GM18519 (cell line): ENCODE measurements at regions not wholly inside any gene's neighbourhood (a gene's known extent, or its start where the extent isn't known, plus 50 kb on each side); places are given as distances from the start of the nearest gene placed in this dataset.

Source experiments
- ATAC-seq: cut with Tn5 transposase; IDR thresholded peaks from one replicate; pipeline ENCODE4 v1.9.1; 2021; ENCODE audit warnings: mild to moderate bottlenecking, moderate library complexity; ENCODE audit not compliant: unreplicated experiment, low FRiP score

DNA sequence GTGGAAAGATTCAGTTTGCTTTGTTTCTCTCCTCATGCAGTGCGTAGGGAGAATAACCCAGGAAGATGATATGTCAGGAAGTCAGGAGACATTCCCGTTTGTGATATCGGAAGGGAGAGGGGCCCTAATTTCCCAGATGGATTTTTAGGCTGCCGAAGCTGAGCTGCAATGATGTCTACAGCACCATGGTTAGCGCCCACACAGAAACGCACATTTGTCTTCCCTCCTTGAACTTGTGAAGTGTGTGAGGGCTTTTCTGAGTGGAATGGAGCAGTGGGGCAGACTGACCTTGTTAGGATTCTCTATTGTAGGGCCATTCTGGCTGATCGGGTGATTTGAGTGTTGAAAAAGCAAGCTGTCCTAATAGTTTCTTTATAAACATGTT, 191.3 kb upstream of the ARG1 start:
- ATAC-seq: no peak

DNA sequence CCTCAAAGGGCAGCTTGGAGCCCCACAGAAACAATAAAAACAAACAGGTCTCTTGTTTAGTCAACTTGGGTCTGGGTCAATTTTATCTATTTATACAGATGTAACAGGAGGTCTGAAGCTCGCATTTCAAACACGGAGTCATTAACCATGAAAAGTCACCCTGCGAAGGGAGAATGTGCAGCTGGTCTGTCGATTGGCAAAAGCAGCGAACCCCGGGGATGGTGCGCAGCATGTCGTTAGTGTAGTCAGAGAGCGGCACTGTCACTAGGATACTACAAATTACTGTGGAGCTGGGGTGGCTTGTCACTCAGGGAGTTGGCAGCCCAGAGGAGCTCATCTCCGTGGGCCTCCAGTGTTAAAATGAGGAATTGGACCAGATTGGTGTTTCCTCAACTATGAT, 190.4 kb upstream of the ARG1 start:
- ATAC-seq: no peak

DNA sequence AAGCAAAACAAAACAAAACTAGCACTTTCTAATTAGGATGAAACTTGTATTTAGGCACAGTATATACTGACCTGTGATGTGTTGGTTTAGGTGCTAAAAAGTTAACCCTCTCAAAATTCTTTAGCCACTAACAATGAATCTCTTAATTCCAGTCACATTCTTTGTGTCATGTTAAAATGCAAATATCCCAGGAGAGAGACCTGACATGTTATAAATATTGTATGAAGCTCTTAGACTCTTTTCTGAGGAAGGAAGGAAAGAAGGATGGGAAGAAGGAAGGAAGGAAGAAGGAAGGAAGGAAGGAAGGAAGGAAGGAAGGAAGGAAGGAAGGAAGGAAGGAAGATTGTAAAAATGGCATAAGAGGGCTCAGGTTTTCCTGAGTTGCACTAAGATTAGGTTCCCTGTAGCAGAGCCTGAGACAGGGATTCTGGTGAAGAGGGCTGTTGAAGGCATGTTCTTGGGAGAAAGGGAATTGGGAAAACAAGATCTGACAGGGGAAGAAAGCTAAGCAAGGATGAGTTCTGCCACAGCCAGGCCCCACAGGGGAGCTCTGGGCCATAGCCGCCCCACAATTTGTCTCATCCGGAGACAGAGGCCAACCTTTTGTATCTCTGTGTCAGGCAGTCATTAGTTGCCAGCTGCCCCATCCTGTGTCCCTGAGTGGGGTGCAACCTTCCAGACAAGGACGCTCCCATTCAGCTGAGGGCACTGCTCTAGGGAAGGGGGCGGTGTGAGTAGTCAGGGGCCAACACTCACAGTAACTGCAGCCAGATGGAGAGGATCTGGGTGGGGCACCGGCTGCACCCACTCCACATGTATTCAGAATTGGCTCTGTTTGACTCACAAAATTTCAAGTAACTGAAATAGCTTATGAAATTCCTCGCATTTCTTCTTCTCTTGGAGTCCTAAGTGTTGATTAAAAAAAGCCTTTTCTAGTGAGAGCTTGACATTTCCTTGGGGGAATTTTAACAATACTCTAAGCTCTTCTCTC, 189.3 kb upstream of the ARG1 start:
- ATAC-seq: no peak

DNA sequence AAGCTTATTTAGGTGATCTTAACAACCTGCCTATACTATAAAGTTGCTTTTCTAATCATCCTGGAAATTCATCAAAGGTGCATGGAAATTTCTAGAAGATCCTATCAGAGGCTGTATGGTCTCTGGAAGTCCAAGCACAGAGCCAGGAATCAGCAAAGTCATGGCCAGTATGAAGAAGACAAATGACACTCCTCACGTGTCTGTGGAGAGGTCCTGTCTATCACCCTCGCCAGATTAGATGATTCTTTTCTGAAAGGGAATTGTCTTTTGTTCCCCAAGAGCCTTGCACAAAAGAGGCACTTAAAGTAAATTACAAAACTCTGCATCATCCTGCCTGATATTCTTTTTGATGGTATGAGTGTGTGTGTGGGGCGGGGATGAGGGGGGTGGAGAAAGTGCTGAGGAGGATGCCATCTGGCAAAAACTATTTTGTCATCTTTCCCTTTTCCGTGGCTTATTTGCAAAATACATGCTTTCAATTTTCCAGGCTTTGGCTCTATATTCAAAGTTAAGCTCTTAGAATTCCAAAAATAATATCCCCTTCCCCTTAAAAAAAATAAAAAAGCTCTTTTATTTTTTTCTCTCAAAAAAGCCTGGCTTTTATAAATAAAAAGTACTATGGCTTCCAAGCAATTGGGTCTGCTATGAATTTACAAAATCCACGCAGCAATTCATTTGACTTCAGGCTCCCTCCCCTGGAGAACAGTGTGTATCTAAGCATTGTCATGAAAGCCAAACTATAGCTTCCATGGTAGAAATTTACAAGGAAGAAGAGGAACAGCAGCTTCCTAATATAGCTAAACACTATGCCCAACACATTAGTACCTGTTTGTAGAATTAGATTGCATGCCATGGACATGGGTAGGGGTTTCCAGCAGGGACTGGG, 185.2 kb upstream of the ARG1 start:
- no peak for ATAC-seq

DNA sequence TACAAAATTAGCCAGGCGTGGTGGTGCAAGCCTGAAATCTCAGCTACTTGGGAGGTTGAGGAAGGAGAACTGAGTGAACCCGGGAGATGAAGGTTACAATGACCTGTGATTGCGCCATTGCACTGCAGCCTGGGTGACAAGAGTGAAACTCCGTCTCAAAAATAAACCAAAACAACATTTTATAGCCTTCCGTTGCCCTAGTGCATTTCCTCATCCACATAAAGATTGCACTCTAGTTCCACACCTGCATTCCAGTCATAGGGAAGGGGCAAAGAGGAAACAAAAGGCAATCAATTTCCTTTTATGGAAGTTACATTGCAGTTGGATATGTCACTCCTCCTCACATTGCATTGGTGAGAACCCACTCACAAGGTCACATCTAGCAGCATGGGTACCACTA, 182.7 kb upstream of the ARG1 start:
- no peak for ATAC-seq

DNA sequence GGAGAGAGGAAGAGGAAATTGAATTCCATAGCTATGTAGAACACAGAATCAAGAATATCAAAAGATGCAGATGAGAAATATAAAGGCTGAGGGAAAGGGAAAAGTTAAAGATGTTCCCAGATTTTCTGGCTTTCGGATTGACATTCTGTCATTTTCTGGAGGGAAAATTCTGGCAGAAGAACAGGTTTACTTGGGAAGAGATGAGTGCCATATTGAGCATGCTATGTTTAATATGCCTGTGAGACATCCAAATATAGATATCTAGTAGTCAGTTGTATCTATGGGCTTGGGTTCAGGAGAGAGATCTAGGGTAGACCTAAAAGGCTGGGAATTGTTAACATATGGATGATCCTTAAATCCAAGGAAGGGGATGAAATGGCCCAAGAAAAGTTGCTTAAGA, 181.9 kb upstream of the ARG1 start:
- ATAC-seq: no peak

DNA sequence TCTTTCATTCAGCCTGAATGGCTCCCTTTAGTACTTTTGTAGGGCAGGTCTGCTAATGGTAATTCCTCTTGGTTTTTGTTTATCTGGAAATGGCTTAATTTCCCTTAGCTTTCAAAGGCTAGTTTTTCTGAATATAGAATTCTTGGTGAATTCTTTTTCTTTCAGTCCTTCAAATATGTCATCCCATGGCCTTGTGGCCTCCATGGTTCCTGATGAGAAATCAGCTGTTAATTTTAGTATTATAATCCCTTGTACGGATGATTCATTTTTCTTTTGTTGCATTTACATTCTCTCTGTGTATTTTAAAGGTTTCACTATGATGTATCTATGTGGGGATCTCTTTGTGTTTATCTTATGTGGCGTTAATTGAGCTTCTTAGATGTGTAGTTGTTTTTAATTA, 179.6 kb upstream of the ARG1 start:
- ATAC-seq: no peak

DNA sequence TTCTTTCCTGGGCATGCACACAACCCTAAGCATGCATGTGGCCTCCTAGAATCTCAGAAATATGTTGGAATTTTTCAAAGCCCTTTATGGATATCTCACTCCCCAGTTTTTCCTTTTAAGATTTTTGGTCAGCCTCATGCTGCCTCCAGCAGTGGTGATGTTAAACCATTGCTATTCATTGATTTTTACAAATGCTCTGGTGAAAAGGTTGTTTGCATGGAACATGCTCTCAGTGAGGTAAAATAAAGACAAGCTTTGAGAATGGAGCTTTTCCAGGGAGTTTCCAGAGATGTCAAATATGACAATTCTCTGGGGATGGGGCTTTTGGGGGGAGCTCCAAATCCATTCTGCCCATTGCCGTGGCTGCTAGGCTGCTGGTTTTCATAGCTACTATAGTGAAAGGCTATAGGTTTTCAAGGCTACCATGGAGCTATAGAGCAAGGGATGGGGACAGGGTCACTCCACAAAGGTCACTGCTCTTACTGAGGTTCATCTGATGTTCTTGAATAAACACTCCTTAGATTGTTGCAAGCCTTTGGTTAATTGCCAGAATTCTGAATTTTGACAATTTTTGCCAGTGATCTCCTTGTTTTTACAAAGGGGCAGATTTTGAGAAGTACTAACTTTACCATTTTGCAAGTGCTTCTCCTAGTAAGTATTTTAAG, 178.1 kb upstream of the ARG1 start:
- no peak for ATAC-seq

DNA sequence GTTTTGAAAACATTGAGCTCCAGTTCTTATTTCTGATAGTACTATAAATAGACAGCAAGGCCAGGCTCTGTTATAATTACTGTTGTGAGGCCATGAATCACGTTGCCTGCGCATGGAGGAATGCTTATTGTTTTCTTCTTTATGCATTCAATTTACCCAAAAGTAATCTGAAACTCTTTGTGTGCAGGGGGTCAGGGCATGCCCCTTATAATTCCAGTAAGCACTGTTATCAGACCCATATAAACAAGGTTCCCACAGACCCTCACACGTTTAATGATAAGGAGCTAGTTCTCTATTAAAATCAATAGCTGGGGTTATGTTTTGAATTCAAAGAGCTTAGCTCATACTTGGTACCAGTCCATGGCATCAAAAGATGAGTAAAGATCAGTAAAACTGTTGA, 174.8 kb upstream of the ARG1 start:
- no peak for ATAC-seq

DNA sequence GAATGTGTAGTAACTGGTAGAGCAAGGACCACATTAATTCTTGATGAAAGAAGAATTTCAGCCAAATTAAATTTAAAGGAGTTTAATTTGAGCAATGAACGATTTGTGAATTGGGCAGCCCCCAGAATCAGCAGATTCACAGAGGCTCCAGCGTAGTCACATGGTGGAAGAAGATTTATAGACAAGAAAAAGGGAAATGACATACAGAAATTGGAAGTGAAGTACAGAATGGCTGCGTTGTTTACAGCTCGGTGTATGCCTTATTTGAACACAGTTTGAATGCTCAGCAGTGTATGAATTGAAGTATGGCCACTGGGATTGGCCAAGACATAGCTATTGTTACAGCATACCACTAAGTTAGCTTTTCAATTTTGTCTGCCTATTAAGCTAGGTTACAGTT, 173.6 kb upstream of the ARG1 start:
- no peak for ATAC-seq

DNA sequence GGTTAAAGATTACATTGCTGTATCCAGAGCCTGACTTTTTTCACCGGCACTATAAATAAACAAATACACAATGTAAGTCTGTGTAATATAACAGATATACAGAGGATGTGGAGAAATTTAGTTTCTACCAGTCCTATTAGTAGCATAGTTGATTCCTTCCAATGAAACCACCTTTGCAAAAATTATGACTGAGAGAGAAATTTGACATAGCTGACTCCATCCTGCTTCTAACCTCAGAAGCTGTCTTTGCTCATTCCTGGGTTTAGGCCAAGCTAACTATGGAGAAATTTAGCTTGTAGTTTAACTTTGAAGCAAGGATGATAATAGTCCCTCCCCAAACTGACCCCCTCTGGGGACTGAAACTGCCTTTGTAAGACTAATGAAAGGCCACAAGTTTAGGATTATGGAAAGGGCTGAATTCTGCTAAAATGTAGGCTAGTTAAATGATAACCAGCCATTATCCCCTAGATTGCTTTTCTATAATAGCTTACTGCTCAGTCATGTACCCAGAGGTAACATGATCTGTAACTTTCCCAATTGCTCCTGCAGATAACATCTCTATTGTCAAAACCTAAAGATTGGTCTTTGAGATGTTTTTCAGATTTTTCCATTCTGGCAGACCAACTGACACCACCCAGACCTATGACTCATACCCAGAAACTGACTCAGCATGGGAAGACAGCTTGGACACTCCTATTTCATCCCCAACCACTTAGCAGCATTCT, 172.8 kb upstream of the ARG1 start:
- no peak for ATAC-seq

DNA sequence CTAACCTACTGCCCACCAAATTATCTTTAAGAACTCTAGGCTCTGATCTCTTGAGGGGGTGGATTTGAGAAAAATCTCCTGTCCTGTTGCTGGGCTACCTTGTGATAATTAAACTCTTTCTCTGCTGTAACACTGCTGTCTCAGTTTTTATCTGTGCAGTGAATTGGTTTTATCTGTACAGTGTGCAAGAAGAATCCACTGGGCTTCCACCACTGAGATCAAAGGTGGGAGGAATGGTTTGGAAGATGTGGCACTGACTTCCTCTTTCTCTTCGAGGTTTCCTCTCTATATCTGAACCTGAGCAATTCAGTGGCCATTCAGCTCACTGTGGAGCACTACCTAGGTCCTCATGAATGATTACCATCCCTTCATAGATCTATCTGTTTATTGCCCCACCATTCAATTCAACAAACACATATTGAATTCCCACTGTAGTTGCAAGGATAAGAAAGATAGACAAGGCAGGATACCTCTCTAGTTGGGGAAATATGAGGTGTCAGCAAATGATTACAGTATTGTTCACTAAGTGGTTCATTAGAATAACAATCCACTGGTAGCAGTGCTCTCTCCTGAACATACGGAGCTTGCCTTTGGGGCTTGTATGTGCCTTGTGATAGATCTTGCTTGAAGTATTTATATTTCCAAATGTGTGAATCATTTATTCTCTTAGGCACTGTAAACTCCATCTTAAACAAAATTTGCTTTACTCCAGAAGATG, 172.1 kb upstream of the ARG1 start:
- ATAC-seq: no peak

DNA sequence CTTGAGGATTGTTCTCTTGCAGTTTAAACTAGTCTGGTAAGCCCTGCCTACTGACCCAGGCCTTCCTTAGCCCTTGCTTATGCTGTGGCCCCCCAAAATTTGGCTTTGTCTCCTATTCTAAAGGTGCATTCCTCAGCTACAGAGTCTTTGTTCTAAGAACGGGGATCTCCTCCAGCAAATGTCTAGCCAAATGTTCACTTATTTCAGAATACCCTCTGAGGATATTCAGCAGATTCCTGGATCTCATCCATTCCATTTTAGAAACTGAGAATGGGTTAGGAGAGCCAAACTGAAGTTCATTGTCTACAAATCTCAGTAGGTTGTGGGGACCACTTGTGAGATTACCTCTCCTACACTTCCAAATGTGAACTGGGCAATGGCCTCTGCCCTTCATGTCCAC, 164.2 kb upstream of the ARG1 start:
- ATAC-seq: no peak

DNA sequence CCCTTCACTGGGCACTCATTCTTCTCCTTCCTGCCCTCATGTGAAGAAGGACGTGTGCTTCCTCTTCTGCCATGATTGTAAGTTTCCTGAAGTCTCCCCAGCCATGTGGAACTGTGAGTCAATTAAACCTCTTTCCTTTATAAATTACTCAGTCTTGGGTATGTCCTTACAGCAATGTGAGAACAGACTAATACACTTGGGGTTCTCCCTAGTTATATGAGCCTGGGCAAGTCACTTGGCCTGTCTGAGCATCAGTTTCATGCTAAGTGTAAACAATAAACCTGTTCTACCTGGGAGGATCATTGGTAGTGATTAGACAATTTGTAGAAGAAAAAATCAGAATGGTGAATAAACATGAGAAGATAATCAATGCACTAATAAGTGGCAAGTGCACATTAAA, 162.2 kb upstream of the ARG1 start:
- no peak for ATAC-seq

DNA sequence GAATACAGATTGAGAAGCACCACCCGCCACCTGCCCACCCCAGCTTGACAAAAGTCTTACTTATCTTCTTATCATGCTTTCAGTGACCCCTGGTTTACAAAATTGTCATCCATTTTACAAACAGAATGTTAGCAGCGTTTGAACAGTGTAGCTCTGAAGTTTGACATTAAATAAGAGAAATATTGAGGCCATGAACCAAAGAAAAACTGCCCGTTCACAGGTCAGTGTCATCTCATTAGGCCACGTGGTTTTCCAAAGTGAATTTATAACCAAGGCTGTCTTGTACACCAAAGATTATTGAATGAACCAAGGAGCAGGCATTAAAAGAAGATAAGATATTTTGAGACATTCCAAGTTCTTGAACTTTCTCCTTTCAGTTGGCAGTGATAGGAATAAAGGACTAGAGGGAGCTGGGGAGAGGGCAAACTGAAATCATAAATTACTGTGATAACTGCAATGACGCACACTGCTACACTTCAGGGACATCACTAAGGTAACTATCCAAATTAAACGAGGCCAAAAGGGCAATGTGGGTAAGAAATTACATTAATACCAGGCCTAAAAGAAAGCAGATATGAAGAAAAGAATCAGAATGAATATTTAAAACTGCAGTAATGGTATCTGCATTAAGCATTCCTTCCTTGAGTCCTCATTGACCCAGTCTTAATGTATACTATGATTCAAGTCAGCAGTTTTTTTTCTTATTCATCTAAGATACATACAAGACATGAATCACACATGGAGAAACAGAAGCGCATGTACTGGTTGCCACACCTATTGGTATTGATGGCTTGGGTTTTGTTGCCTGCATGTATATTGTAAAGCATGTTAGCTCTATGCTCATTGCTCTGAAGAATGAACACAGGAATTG, 159.8 kb upstream of the ARG1 start:
- ATAC-seq: no peak

DNA sequence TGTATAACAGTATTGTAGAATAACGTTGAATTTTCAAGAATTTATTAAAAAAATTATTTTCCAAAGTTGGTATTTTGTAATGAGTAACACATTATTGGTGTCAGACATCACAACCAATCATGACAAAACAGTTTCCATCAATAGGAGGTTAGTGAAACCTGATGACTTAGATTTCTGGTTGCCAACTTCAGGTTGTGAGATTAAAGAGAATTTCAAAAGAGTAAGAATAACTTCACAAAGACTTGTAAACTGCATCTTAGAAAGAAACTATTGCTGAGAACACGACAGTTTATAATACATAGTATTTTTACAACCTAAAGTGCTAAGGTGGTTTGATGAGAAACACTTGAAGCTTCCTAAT, 159.2 kb upstream of the ARG1 start:
- ATAC-seq: no peak

DNA sequence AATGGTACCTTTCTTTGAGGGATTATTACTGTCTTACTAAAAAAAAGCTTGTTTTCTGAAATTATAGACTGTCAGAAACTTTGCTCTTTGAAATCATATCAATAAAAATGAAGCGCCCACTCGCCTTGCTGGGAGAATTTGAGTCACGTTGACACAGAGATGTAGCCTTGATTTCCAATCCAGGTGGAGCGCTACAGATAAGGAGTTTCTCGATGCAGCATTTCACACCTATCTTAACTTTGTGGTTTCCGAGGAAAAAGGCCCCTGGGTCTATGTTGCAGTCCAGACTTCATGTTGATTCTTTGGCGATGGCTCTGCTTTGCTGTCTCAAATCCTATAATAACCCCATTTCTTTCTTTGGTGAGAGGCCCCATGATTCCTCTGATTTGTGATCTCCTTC, 158.1 kb upstream of the ARG1 start:
- ATAC-seq: no peak

DNA sequence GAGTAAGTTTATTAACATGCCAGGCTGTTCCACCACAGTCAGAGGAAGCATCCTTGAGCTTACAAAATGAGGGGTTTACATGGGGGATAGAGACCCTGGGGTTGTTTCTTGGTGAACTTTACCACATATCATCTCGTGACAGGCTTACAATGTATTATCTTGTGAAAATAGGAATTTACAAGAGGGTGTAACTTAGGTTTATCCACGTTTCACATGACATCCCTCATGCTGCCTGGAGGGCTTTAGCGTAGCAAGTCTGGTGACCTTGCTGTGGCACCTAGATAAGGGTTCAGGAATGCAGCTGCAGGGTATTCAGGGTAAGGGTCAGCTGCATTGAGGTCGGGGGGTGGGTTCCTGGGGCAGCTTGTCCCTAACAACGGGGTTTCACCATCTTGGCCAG, 154.6 kb upstream of the ARG1 start:
- no peak for ATAC-seq

DNA sequence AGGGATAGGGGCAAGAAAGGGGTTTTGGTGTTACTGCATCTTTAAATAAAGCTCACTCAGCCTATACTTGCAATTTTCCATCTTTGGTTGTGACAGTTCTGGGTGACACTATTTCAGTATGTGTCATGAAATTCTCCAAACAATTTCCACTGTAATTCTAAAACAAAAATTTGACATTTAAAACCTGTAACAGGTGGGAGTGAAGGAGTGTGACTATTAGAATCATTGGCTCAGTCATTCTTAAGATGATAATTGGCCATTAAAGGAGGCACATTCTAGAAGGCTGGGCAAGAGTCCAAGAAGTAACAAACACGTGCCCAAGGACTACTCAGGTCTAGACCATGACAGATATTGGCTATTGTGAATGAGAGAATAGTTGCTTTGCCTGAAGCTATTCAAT, 153.3 kb upstream of the ARG1 start:
- no peak for ATAC-seq
